Neuronal stem cell (in vitro differentiated cells): ENCODE measurements at regions not wholly inside any gene's neighbourhood (a gene's known extent, or its start where the extent isn't known, plus 50 kb on each side); places are given as distances from the start of the nearest gene placed in this dataset.

Source experiments
- DNase-seq: peaks from one replicate; pipeline ENCODE4 v3.0.0-alpha.2; 2013; ENCODE audit warnings: low spot score
- H2AFZ ChIP-seq: one replicate; pipeline ENCODE4 v1.6.1; 2013; ENCODE audit warnings: mild to moderate bottlenecking, low read length, inconsistent platforms
- H2AK5ac ChIP-seq: 2 replicates; pipeline ENCODE4 v1.6.1; 2013; ENCODE audit warnings: low read depth, mild to moderate bottlenecking, inconsistent platforms, low read length, moderate library complexity, mixed read lengths
- H2BK120ac ChIP-seq: 2 replicates; pipeline ENCODE4 v1.6.1; 2013; ENCODE audit warnings: low read depth, mild to moderate bottlenecking, inconsistent platforms, low read length, moderate library complexity, mixed read lengths
- H2BK12ac ChIP-seq: one replicate; pipeline ENCODE4 v1.6.1; 2013; ENCODE audit warnings: low read length, inconsistent platforms
- H2BK15ac ChIP-seq: 2 replicates; pipeline ENCODE4 v1.6.1; 2013; ENCODE audit warnings: mild to moderate bottlenecking, low read length, inconsistent platforms, mixed read lengths
- H2BK5ac ChIP-seq: one replicate; pipeline ENCODE4 v1.6.1; 2013; ENCODE audit warnings: inconsistent platforms, mild to moderate bottlenecking, low read length, moderate library complexity
- H3K14ac ChIP-seq: one replicate; pipeline ENCODE4 v1.6.1; 2013; ENCODE audit warnings: low read length, inconsistent platforms
- H3K18ac ChIP-seq: 2 replicates; pipeline ENCODE4 v1.6.1; 2013; ENCODE audit warnings: low read length, inconsistent platforms
- H3K23ac ChIP-seq: 2 replicates; pipeline ENCODE4 v1.6.1; 2013; ENCODE audit warnings: low read depth, mild to moderate bottlenecking, mixed read lengths, low read length, inconsistent platforms; ENCODE audit not compliant: poor library complexity
- H3K27ac ChIP-seq: replicated peaks from 3 replicates; pipeline ENCODE4 v1.5.1; 2013; ENCODE audit warnings: low read length, inconsistent platforms
- H3K27me3 ChIP-seq, 3 experiments: 2 replicates each; pipeline ENCODE4 v1.6.1; 2013; ENCODE audit warnings: low read length in 3 of 3, mild to moderate bottlenecking in 2 of 3, inconsistent platforms in 1 of 3, low read depth in 1 of 3, mixed read lengths in 1 of 3, moderate library complexity in 1 of 3; ENCODE audit not compliant: control insufficient read depth in 3 of 3, insufficient read depth in 3 of 3
- H3K36me3 ChIP-seq, 2 donors: replicated peaks in 1 of 2; 2 replicates each; pipeline ENCODE4 v1.6.1; 2013; ENCODE audit warnings: low read length in 2 of 2; ENCODE audit not compliant: control insufficient read depth in 2 of 2, insufficient read depth in 2 of 2
- H3K4ac ChIP-seq: 2 replicates; pipeline ENCODE4 v1.6.1; 2013; ENCODE audit warnings: inconsistent platforms, mild to moderate bottlenecking, low read length, moderate library complexity
- H3K4me1 ChIP-seq, 2 donors: 1 replicate in 1 of 2; 2 replicates in 1 of 2; pipeline ENCODE4 v1.6.1; 2013; ENCODE audit warnings: low read length in 2 of 2, low read depth in 1 of 2; ENCODE audit not compliant: control insufficient read depth in 2 of 2, insufficient read depth in 1 of 2
- H3K4me2 ChIP-seq: one replicate; pipeline ENCODE4 v1.6.1; 2013; ENCODE audit warnings: mild to moderate bottlenecking, low read length, inconsistent platforms; ENCODE audit not compliant: insufficient read depth, poor library complexity, severe bottlenecking
- H3K4me3 ChIP-seq, 2 donors: 2 replicates each; pipeline ENCODE4 v1.5.1; 2013; ENCODE audit warnings: low read length in 2 of 2, mild to moderate bottlenecking in 2 of 2, inconsistent platforms in 1 of 2, moderate library complexity in 1 of 2
- H3K79me1 ChIP-seq: one replicate; pipeline ENCODE4 v1.6.1; 2013; ENCODE audit warnings: low read depth, mild to moderate bottlenecking, inconsistent platforms, low read length, moderate library complexity
- H3K9ac ChIP-seq: one replicate; pipeline ENCODE4 v1.6.1; 2013; ENCODE audit warnings: mild to moderate bottlenecking, low read depth, low read length, inconsistent platforms; ENCODE audit not compliant: poor library complexity
- H3K9me3 ChIP-seq, 2 donors: replicated peaks in 1 of 2; 2 replicates each; pipeline versions ENCODE3 to v1.6.1; 2013; ENCODE audit warnings: low read length in 2 of 2, mild to moderate bottlenecking in 2 of 2, inconsistent platforms in 1 of 2, low read depth in 1 of 2, mixed read lengths in 1 of 2, moderate library complexity in 1 of 2; ENCODE audit not compliant: control insufficient read depth in 2 of 2, insufficient read depth in 1 of 2
- H4K8ac ChIP-seq: one replicate; pipeline ENCODE4 v1.6.1; 2013; ENCODE audit warnings: low read depth, mild to moderate bottlenecking, inconsistent platforms, low read length, moderate library complexity
- H4K91ac ChIP-seq: one replicate; pipeline ENCODE4 v1.6.1; 2013; ENCODE audit warnings: low read length, low read depth, mild to moderate bottlenecking, inconsistent platforms; ENCODE audit not compliant: poor library complexity
- WGBS, 2 donors: extraction: QIAGEN DNeasy Blood & Tissue Kit; methylation state at CpG; one replicate each; pipeline ENCODE4 v1.1.7; 2013; ENCODE audit warnings: missing lambda C conversion rate in 2 of 2, mixed read lengths in 1 of 2; ENCODE audit not compliant: insufficient read length in 2 of 2, insufficient replicate concordance in 1 of 2; ENCODE audit errors: extremely low coverage in 2 of 2; 5-methylcytosine and 5-hydroxymethylcytosine counted together

- no peak overlapping the region for H2BK120ac ChIP-seq
- no peaks in the 10 kb centered on the region for H3K27me3 ChIP-seq
- H3K4ac ChIP-seq, result no peak overlapping the region
- H4K8ac ChIP-seq, result peak overlapping the region; percentile 94
- H3K9me3 ChIP-seq, result peaks cover 0 to 2% of the 10 kb centered on the region in 2 donors
- H3K14ac ChIP-seq, result peak overlapping the region; percentile 3
- DNase-seq, result no peak
- H2AFZ ChIP-seq, result no peak overlapping the region
- no peaks in the 10 kb centered on the region for H3K36me3 ChIP-seq
- H3K79me1 ChIP-seq, result peaks cover 2% of the 10 kb centered on the region
- no peak overlapping the region for H2AK5ac ChIP-seq
- peak overlapping the region; percentile 14 for H3K9ac ChIP-seq
- H2BK15ac ChIP-seq, result no peak overlapping the region
- no peak overlapping the region for H4K91ac ChIP-seq
- WGBS, 2 donors, result 100% methylated on average over 1 of the region's 14 CpGs; no CpG with 5 or more reads in 1 of the 2 donors
- no peak overlapping the region for H2BK5ac ChIP-seq
- H3K4me3 ChIP-seq, result peak overlapping the region in 1 of 2 donors; percentile 62
- H3K18ac ChIP-seq, result no peak overlapping the region
- no peak overlapping the region for H3K4me2 ChIP-seq
- peaks cover 0 to 4% of the 10 kb centered on the region in 2 donors for H3K4me1 ChIP-seq
- no peak overlapping the region for H3K27ac ChIP-seq
- no peak overlapping the region for H3K23ac ChIP-seq
- H2BK12ac ChIP-seq, result peak overlapping the region; percentile 52
Observed at GRCh38 chr6:164021589-164022250, 607.2 kb downstream of the QKI start.

DNA sequence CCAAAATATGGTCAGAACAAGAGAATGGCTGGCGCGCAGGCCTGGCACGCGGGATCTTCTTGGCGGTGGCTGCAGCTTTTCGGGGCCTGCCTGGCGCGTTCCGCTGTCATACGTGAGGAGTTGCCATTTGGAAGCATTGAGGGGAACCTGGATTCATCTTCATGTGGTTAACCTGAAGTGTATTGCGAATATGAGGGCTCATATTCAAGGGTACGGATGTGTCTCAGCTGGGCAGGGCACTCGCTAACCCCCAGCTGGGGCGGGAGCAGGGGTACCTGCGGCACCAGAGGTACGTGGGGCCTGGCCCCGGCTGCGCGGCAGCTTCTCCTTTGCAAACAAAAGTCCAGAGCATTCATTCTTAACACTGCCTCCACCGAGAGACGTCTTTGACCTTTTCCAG is 605.6 kb downstream of the QKI start:
- peak overlapping the region; percentile 65 for H3K18ac ChIP-seq
- H3K79me1 ChIP-seq, result peaks cover 4% of the 10 kb centered on the region
- H3K9me3 ChIP-seq, result peaks cover 0 to 3% of the 10 kb centered on the region in 2 donors
- no peak overlapping the region for H2BK5ac ChIP-seq
- no peak overlapping the region for H3K4me3 ChIP-seq
- H3K27ac ChIP-seq, result no peak overlapping the region
- no peak overlapping the region for H3K4ac ChIP-seq
- no peak for DNase-seq
- H2BK12ac ChIP-seq, result no peak overlapping the region
- peak overlapping the region; percentile 39 for H3K23ac ChIP-seq
- H2BK120ac ChIP-seq, result no peak overlapping the region
- H2AFZ ChIP-seq, result no peak overlapping the region
- H2BK15ac ChIP-seq, result no peak overlapping the region
- no peak overlapping the region for H4K8ac ChIP-seq
- H3K36me3 ChIP-seq, result peaks cover 0 to 2% of the 10 kb centered on the region in 2 donors
- H3K27me3 ChIP-seq, result no peaks in the 10 kb centered on the region
- H3K14ac ChIP-seq, result no peak overlapping the region
- no CpG with 5 or more reads among the region's 21 CpGs for WGBS, 2 donors
- no peak overlapping the region for H3K9ac ChIP-seq
- H4K91ac ChIP-seq, result no peak overlapping the region
- H3K4me1 ChIP-seq, result peaks cover 10 to 11% of the 10 kb centered on the region in 2 donors
- peak overlapping the region; percentile 67 for H2AK5ac ChIP-seq
- H3K4me2 ChIP-seq, result no peak overlapping the region

DNA sequence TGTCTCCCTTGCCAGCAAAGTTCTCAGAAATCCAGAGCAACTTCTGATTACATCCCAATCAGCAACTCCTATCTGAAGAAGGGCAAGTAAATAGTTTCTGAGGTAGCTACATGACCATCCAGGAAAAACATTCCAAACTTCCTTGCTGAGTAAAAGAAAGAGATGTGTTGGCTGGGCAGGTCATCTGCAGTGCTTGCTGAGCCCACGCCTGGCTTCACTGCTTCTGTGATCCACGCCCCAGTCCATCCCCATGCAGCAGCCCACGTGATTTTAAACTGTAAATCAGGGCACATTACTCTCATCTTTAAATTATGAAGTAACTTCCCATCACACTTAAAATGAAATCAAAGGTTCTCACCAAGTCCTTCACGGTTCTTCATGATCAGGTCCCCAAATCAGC is 603.6 kb downstream of the QKI start:
- peaks cover 0 to 3% of the 10 kb centered on the region in 2 donors for H3K9me3 ChIP-seq
- peaks cover 4% of the 10 kb centered on the region for H3K79me1 ChIP-seq
- H3K4ac ChIP-seq, result no peak overlapping the region
- H3K14ac ChIP-seq, result no peak overlapping the region
- H4K8ac ChIP-seq, result no peak overlapping the region
- H3K4me1 ChIP-seq, result peaks cover 17% of the 10 kb centered on the region in 2 donors
- no peak overlapping the region for H2BK15ac ChIP-seq
- no peak overlapping the region for H2BK120ac ChIP-seq
- no peak overlapping the region for H3K9ac ChIP-seq
- no peak overlapping the region for H3K4me2 ChIP-seq
- no peak overlapping the region for H2AK5ac ChIP-seq
- no peak overlapping the region for H3K27ac ChIP-seq
- H3K23ac ChIP-seq, result no peak overlapping the region
- no peak overlapping the region for H2BK5ac ChIP-seq
- no CpG with 5 or more reads among the region's 4 CpGs for WGBS, 2 donors
- no peak overlapping the region for H3K18ac ChIP-seq
- no peak overlapping the region for H4K91ac ChIP-seq
- no peak overlapping the region for H3K4me3 ChIP-seq
- no peak overlapping the region for H2AFZ ChIP-seq
- DNase-seq, result no peak
- H3K27me3 ChIP-seq, result no peaks in the 10 kb centered on the region
- no peak overlapping the region for H2BK12ac ChIP-seq
- peaks cover 0 to 2% of the 10 kb centered on the region in 2 donors for H3K36me3 ChIP-seq

GRCh38 chr6:164016056-164016455 is 601.5 kb downstream of the QKI start:
- H2BK15ac ChIP-seq, result no peak overlapping the region

More at GRCh38 chr6:164016056-164016455, 601.5 kb downstream of the QKI start:
- Histone ChIP-seq H2BK12ac (peak overlapping the region; percentile 77), H3K79me1 (peaks cover 2% of the 10 kb centered on the region), H3K36me3 (peaks cover 0 to 2% of the 10 kb centered on the region in 2 donors), H3K27me3 (no peaks in the 10 kb centered on the region), H2BK5ac (no peak overlapping the region), H2AK5ac (no peak overlapping the region), H3K27ac (no peak overlapping the region), H3K4me1 (peaks cover 13 to 17% of the 10 kb centered on the region in 2 donors), H3K9ac (no peak overlapping the region), H2AFZ (no peak overlapping the region), H4K91ac (no peak overlapping the region), H3K18ac (peak overlapping the region; percentile 81), H3K4ac (no peak overlapping the region), H4K8ac (no peak overlapping the region), H3K4me3 (peak overlapping the region in 1 of 2 donors; percentile 64), H3K9me3 (peaks cover 0 to 3% of the 10 kb centered on the region in 2 donors), H3K23ac (no peak overlapping the region), H3K4me2 (no peak overlapping the region), H3K14ac (peak overlapping the region; percentile 78), H2BK120ac (no peak overlapping the region)
- no CpG with 5 or more reads among the region's 6 CpGs for WGBS, 2 donors
- no peak for DNase-seq
